CD14-positive monocyte (primary cell): ENCODE measurements at regions not wholly inside any gene's neighbourhood (a gene's known extent, or its start where the extent isn't known, plus 50 kb on each side); places are given as distances from the start of the nearest gene placed in this dataset.

Experiments used
- DNase-seq, 3 donors: peaks; one replicate each; pipeline ENCODE4 v3.0.0-alpha.2; 2011 to 2022
- H2AFZ ChIP-seq: 2 replicates; pipeline ENCODE4 v1.6.0; 2012; ENCODE audit warnings: mild to moderate bottlenecking, low read depth, low read length, inconsistent platforms; ENCODE audit not compliant: insufficient read depth, poor library complexity, severe bottlenecking
- H3K27ac ChIP-seq, 2 donors: 1 replicate in 1 of 2; 2 replicates in 1 of 2; pipeline ENCODE4 v1.5.1; 2012 to 2013; ENCODE audit warnings: low read length in 2 of 2, control low read depth in 1 of 2, inconsistent platforms in 1 of 2, low read depth in 1 of 2, mild to moderate bottlenecking in 1 of 2
- H3K27me3 ChIP-seq, 2 donors: one replicate each; pipeline versions ENCODE4 v1.6.0 to v1.6.1; 2011 to 2013; ENCODE audit warnings: low read length in 2 of 2; ENCODE audit not compliant: control insufficient read depth in 2 of 2, insufficient read depth in 2 of 2
- H3K36me3 ChIP-seq, 2 donors: replicated peaks in 1 of 2; 1 replicate in 1 of 2; 2 replicates in 1 of 2; pipeline versions ENCODE4 v1.5.1 to v1.6.1; 2012 to 2013; ENCODE audit warnings: low read length in 2 of 2, control low read depth in 1 of 2, inconsistent platforms in 1 of 2, mild to moderate bottlenecking in 1 of 2; ENCODE audit not compliant: insufficient read depth in 2 of 2, control insufficient read depth in 1 of 2
- H3K4me1 ChIP-seq, 2 donors: 1 replicate in 1 of 2; 2 replicates in 1 of 2; pipeline versions ENCODE4 v1.5.1 to v1.6.1; 2012 to 2013; ENCODE audit warnings: low read length in 2 of 2, control low read depth in 1 of 2, inconsistent platforms in 1 of 2, mild to moderate bottlenecking in 1 of 2, moderate library complexity in 1 of 2; ENCODE audit not compliant: insufficient read depth in 2 of 2, control insufficient read depth in 1 of 2
- H3K4me2 ChIP-seq: replicated peaks from 2 replicates; pipeline ENCODE3; 2012; ENCODE audit warnings: low read length, moderate library complexity, mild to moderate bottlenecking; ENCODE audit not compliant: poor library complexity, severe bottlenecking; ENCODE audit errors: extremely low read depth
- H3K4me3 ChIP-seq, 3 experiments: fragments of 200-600 bp in 1 of 3; sonication (generic) in 1 of 3; replicated peaks in 1 of 3; 1 replicate in 2 of 3; 2 replicates in 1 of 3; pipeline ENCODE4 v1.5.1; 2011 to 2013; ENCODE audit warnings: low read length in 3 of 3, mild to moderate bottlenecking in 3 of 3, control low read depth in 2 of 3, low read depth in 2 of 3, inconsistent platforms in 1 of 3, moderate library complexity in 1 of 3
- H3K79me2 ChIP-seq: 2 replicates; pipeline ENCODE4 v1.6.0; 2012; ENCODE audit warnings: mild to moderate bottlenecking, control low read depth, inconsistent platforms, low read length, moderate library complexity; ENCODE audit not compliant: insufficient read depth
- H3K9ac ChIP-seq: 2 replicates; pipeline ENCODE4 v1.6.0; 2017; ENCODE audit warnings: low read length, mild to moderate bottlenecking; ENCODE audit not compliant: insufficient read depth, poor library complexity, severe bottlenecking
- H3K9me3 ChIP-seq, 2 donors: replicated peaks in 1 of 2; 1 replicate in 1 of 2; 2 replicates in 1 of 2; pipeline versions ENCODE4 v1.5.1 to v1.6.1; 2012 to 2013; ENCODE audit warnings: low read length in 2 of 2, control low read depth in 1 of 2; ENCODE audit not compliant: control insufficient read depth in 1 of 2, insufficient read depth in 1 of 2
- H4K20me1 ChIP-seq: 2 replicates; pipeline ENCODE4 v1.6.0; 2012; ENCODE audit warnings: mild to moderate bottlenecking, low read length, control low read depth, moderate library complexity; ENCODE audit not compliant: insufficient read depth
- H3K27ac Mint-ChIP-seq, 7 donors: one replicate each; pipeline ENCODE4 v1.8.0; 2020; ENCODE audit warnings: mild to moderate bottlenecking in 7 of 7, mixed read lengths in 7 of 7, moderate library complexity in 6 of 7, inconsistent platforms in 2 of 7
- H3K27me3 Mint-ChIP-seq, 3 donors: one replicate each; pipeline ENCODE4 v1.8.0; 2021 to 2022; ENCODE audit warnings: low read depth in 3 of 3, mild to moderate bottlenecking in 3 of 3, mixed read lengths in 3 of 3, moderate library complexity in 3 of 3, inconsistent platforms in 1 of 3
- H3K36me3 Mint-ChIP-seq, 2 donors: one replicate each; pipeline ENCODE4 v1.8.0; 2020; ENCODE audit warnings: mixed read lengths in 2 of 2, inconsistent platforms in 1 of 2, mild to moderate bottlenecking in 1 of 2
- H3K4me1 Mint-ChIP-seq: one replicate; pipeline ENCODE4 v1.8.0; 2020; ENCODE audit warnings: mild to moderate bottlenecking, mixed read lengths
- H3K4me3 Mint-ChIP-seq, 2 donors: one replicate each; pipeline ENCODE4 v1.8.0; 2020; ENCODE audit warnings: mild to moderate bottlenecking in 2 of 2, mixed read lengths in 2 of 2, moderate library complexity in 1 of 2
- H3K9me3 Mint-ChIP-seq, 7 donors: one replicate each; pipeline ENCODE4 v1.8.0; 2020 to 2022; ENCODE audit warnings: mixed read lengths in 7 of 7, mild to moderate bottlenecking in 6 of 7, moderate library complexity in 6 of 7, inconsistent platforms in 2 of 7
- CTCF ChIP-seq: fragments of 200-600 bp; IDR thresholded peaks from one replicate; pipeline ENCODE4 v1.8.0; 2022; ENCODE audit warnings: antibody characterized with exemption, mild to moderate bottlenecking
- WGBS: methylation state at CpG from one replicate; pipeline ENCODE4 v1.1.5; 2013; ENCODE audit warnings: missing lambda C conversion rate; ENCODE audit not compliant: insufficient coverage; 5-methylcytosine and 5-hydroxymethylcytosine counted together
- intact Hi-C, 2 donors: fragments of 100-400 bp; cut with micrococcal nuclease; formaldehyde crosslinking; loops; one replicate each; pipeline versions ENCODE4 v1.15.0 to v1.15.1; 2023

GRCh38 chr7:69272101-69272500 is 326.2 kb upstream of the AUTS2 start:
- no peak overlapping the region for H3K4me2 ChIP-seq
- H3K4me3 ChIP-seq = no peak overlapping the region
- intact Hi-C loops = no loop called here
- H4K20me1 ChIP-seq = no peaks in the 10 kb centered on the region
- H3K9me3 Mint-ChIP-seq = peaks cover 0 to 20% (median 10%) of the 10 kb centered on the region in 7 donors
- peaks cover 4% of the 10 kb centered on the region in 2 donors for H3K9me3 ChIP-seq
- no peak overlapping the region for H3K27ac ChIP-seq
- H3K9ac ChIP-seq = no peak overlapping the region
- peaks cover 2 to 8% (median 3%) of the 10 kb centered on the region in 3 donors for H3K27me3 Mint-ChIP-seq
- H3K4me3 Mint-ChIP-seq = no peak overlapping the region
- TF ChIP-seq CTCF = no peak
- no peaks in the 10 kb centered on the region for H3K36me3 ChIP-seq
- no peaks in the 10 kb centered on the region for H3K4me1 ChIP-seq
- no peak overlapping the region for H3K27ac Mint-ChIP-seq
- no peaks in the 10 kb centered on the region for H3K27me3 ChIP-seq
- no peaks in the 10 kb centered on the region for H3K36me3 Mint-ChIP-seq
- H2AFZ ChIP-seq = no peak overlapping the region
- 86% methylated on average over 1 of the region's 1 CpG for WGBS
- H3K4me1 Mint-ChIP-seq = no peaks in the 10 kb centered on the region
- no peak for DNase-seq
- no peaks in the 10 kb centered on the region for H3K79me2 ChIP-seq

DNA sequence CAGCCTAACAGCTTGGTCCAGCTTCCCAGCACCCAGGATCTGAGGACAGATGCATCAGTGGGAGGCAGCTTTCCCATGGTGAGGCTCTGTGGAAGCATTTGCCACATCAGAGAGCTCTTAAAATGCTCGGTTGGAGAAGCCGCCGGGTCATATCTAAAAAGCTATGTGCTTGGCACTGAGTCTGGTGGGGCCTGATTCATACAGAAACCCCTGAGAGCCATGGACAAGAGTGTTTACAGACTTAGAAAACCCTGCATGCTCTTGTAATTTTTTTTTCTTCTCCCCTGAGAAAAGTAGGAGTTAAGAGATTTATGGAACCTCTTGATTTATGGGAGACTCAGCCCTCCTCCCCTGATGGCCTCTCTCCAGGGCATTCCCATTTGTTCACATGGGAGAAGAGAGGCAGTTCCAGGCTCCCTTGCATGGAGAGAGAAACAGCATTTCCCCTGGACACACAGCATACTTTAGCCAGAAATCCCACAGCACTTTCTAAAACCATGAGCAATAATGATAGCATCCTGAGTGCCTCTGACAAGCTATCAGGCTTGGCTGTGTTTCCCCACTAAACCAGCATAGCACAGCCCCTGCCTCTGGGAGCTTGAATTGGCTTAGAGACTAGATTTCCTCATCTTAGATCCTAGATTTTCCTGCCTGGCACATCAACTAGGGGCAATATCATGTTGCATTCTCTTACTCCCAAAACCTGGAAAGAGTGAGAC is 322.1 kb upstream of the AUTS2 start:
- no peak for DNase-seq
- Histone ChIP-seq H4K20me1 (no peaks in the 10 kb centered on the region), H3K9me3 (peaks cover 4 to 7% of the 10 kb centered on the region in 2 donors), H3K36me3 (no peaks in the 10 kb centered on the region), H3K4me2 (no peak overlapping the region), H3K4me3 (no peak overlapping the region), H3K27me3 (no peaks in the 10 kb centered on the region), H3K4me1 (no peaks in the 10 kb centered on the region), H3K79me2 (no peaks in the 10 kb centered on the region), H3K9ac (no peak overlapping the region), H2AFZ (no peak overlapping the region), H3K27ac (no peak overlapping the region)
- H3K4me1 Mint-ChIP-seq = no peaks in the 10 kb centered on the region
- peaks cover 0 to 18% (median 11%) of the 10 kb centered on the region in 7 donors for H3K9me3 Mint-ChIP-seq
- H3K36me3 Mint-ChIP-seq = no peaks in the 10 kb centered on the region
- 82% methylated on average over 3 of the region's 3 CpGs for WGBS
- no peak for TF ChIP-seq CTCF
- no peak overlapping the region for H3K4me3 Mint-ChIP-seq
- H3K27ac Mint-ChIP-seq = no peak overlapping the region
- intact Hi-C loops = no loop called here
- H3K27me3 Mint-ChIP-seq = peaks cover 5 to 10% (median 5%) of the 10 kb centered on the region in 3 donors
